ENCODE measurements at regions not wholly inside any gene's neighbourhood (a gene's known extent, or its start where the extent isn't known, plus 50 kb on each side); places are given as distances from the start of the nearest gene placed in this dataset.

- 0 out of 2 replicates have a peak, but pooled peaks cover 3% of the 10 kb centered on the region for H3K9me1 ChIP-seq (ENCODE audit: insufficient read depth, low read length)
- H3K18ac ChIP-seq (ENCODE audit: low read depth, low read length), result no peak overlapping the region
- H3K79me1 ChIP-seq (ENCODE audit: low read depth in 1 of 2, low read length in 2 of 2), result no peaks in the 10 kb centered on the region
- H3K56ac ChIP-seq (ENCODE audit: extremely low read depth, insufficient read depth, low read length), result no peak overlapping the region
- H3K4ac ChIP-seq (ENCODE audit: low read depth, low read length), result no peak overlapping the region
- no peak overlapping the region for H3K4me2 ChIP-seq (ENCODE audit: low read depth, low read length)
- H3K9me3 ChIP-seq (ENCODE audit: control insufficient read depth, insufficient read depth, low read length), result no peaks in the 10 kb centered on the region
- no peak overlapping the region for H3K4me3 ChIP-seq (ENCODE audit: insufficient read depth, low read depth, low read length)
- intact Hi-C loops (cut with micrococcal nuclease) (loop anchor here (5.0 kb wide), 1 partner anchor 578 kb away; no protein-coding TSS in a partner anchor), in situ Hi-C loops (cut with MboI; ENCODE audit: low sequenced_read_pairs) (no loop called here), dilution Hi-C loops (cut with HindIII; ENCODE audit: low sequenced_read_pairs, unreplicated experiment) (no loop called here)
- DNase-seq, result no peak
- H2AFZ ChIP-seq (replicated peaks; ENCODE audit: low read length, poor library complexity), result no peak overlapping the region
- H2BK5ac ChIP-seq (ENCODE audit: low read depth, low read length, poor library complexity, severe bottlenecking), result no peak overlapping the region
- H2BK20ac ChIP-seq (ENCODE audit: low read depth, low read length), result no peak overlapping the region
- ATAC-seq (ENCODE audit: low read depth), result no peak
- no peak overlapping the region for H3K23ac ChIP-seq (ENCODE audit: low read depth, low read length)
- TF ChIP-seq BHLHE40 (IDR thresholded peaks at IDR 0.05; ENCODE audit: low read depth, low read length), result no peak
- TF ChIP-seq POLR2A (IDR thresholded peaks at IDR 0.05; ENCODE audit: low read depth, low read length), result no peak
- TF ChIP-seq RCOR1 (IDR thresholded peaks at IDR 0.05; ENCODE audit: insufficient replicate concordance, low read length), result no peak
- no peak for TF ChIP-seq MAZ (IDR thresholded peaks at IDR 0.05; ENCODE audit: borderline replicate concordance, low read depth, low read length)
- no peak for TF ChIP-seq ELK1 (IDR thresholded peaks at IDR 0.05; ENCODE audit: borderline replicate concordance, low read depth, low read length)
- no peak for TF ChIP-seq SMC3 (IDR thresholded peaks at IDR 0.05; ENCODE audit: low read depth, low read length)
- TF ChIP-seq MAFK (IDR thresholded peaks at IDR 0.05; ENCODE audit: low read depth, low read length), result no peak
- no peak overlapping the region for H3K14ac ChIP-seq (replicated peaks; ENCODE audit: low read depth, low read length)
- H3K27ac ChIP-seq (ENCODE audit: insufficient read depth, low read length), result no peak overlapping the region
- no peak overlapping the region for H3K9ac ChIP-seq (ENCODE audit: low read depth, low read length)
- ChIA-PET POLR2A (ENCODE audit: unreplicated experiment) (no interaction called here), CTCF (interaction anchor here (0.6 kb wide), 1 partner anchor 673 kb away, joined by 7 read pairs; no protein-coding TSS in a partner anchor)
- 100% methylated on average over 1 of the region's 6 CpGs; no CpG with 5 or more reads in 1 of the 2 experiments for WGBS, 2 experiments (ENCODE audit: extremely low coverage in 2 of 2, insufficient read length in 1 of 2)
- peak overlapping the region; percentile 16; the same call in 1 of the 2 replicates for H2BK120ac ChIP-seq (ENCODE audit: low read depth, low read length)
- no peak overlapping the region for H4K91ac ChIP-seq (ENCODE audit: insufficient read depth, low read depth, low read length)
- H2BK15ac ChIP-seq (ENCODE audit: low read depth, low read length), result no peak overlapping the region
- H4K8ac ChIP-seq (ENCODE audit: low read depth in 2 of 2, low read length in 2 of 2), result no peak overlapping the region
- H2AK5ac ChIP-seq (ENCODE audit: low read depth, low read length), result peak overlapping the region; percentile 5; the same call in 1 of the 2 replicates
- no peaks in the 10 kb centered on the region for H3K27me3 ChIP-seq (ENCODE audit: control insufficient read depth, insufficient read depth, low read length)
- H3K36me3 ChIP-seq (ENCODE audit: control insufficient read depth, insufficient read depth, low read length), result no peaks in the 10 kb centered on the region
- H4K20me1 ChIP-seq (ENCODE audit: insufficient read depth, low read length), result no peaks in the 10 kb centered on the region
- H2AK9ac ChIP-seq (replicated peaks; ENCODE audit: low read depth, low read length, poor library complexity), result no peak overlapping the region
- peaks cover 11% of the 10 kb centered on the region for H3K4me1 ChIP-seq (ENCODE audit: control insufficient read depth, insufficient read depth, low read length)
- no TSS peak for BruUV-seq (replicated peaks)
- H4K5ac ChIP-seq (ENCODE audit: low read depth, low read length), result no peak overlapping the region
Measured at GRCh38 chr1:216814576-216815259, 91.5 kb upstream of the ESRRG start.

All from IMR-90 (cell line).